ENCODE measurements at regions not wholly inside any gene's neighbourhood (a gene's known extent, or its start where the extent isn't known, plus 50 kb on each side); places are given as distances from the start of the nearest gene placed in this dataset.

- TF ChIP-seq SIN3A (IDR thresholded peaks at IDR 0.05; ENCODE audit: borderline replicate concordance, insufficient read depth, low read length) = no peak
- no peak for TF ChIP-seq TAF1 (IDR thresholded peaks at IDR 0.05; ENCODE audit: borderline replicate concordance, insufficient read depth, low read length)
- TF ChIP-seq REST (IDR thresholded peaks at IDR 0.05; ENCODE audit: insufficient read depth in 1 of 2, low read depth in 2 of 2, low read length in 2 of 2) = no peak
- no peak for TF ChIP-seq POLR2AphosphoS5 (IDR thresholded peaks at IDR 0.05; ENCODE audit: low read depth, low read length)
- no peak for TF ChIP-seq FOXP2 (optimal IDR thresholded peaks at IDR 0.05; ENCODE audit: borderline replicate concordance, extremely low read depth, extremely low read length, insufficient read depth)
Measured at GRCh38 chr16:62985722-62986121, 949.5 kb upstream of the CDH8 start.

GRCh38 chr16:62978451-62978850, 942.2 kb upstream of the CDH8 start:
- TF ChIP-seq REST (IDR thresholded peaks at IDR 0.05; ENCODE audit: insufficient read depth in 1 of 2, low read depth in 2 of 2, low read length in 2 of 2) = no peak
- no peak for TF ChIP-seq SIN3A (IDR thresholded peaks at IDR 0.05; ENCODE audit: borderline replicate concordance, insufficient read depth, low read length)
- no peak for TF ChIP-seq TAF1 (IDR thresholded peaks at IDR 0.05; ENCODE audit: borderline replicate concordance, insufficient read depth, low read length)
- no peak for TF ChIP-seq FOXP2 (optimal IDR thresholded peaks at IDR 0.05; ENCODE audit: borderline replicate concordance, extremely low read depth, extremely low read length, insufficient read depth)

- TF ChIP-seq FOXP2 (optimal IDR thresholded peaks at IDR 0.05; ENCODE audit: borderline replicate concordance, extremely low read depth, extremely low read length, insufficient read depth) (no peak), SIN3A (IDR thresholded peaks at IDR 0.05; ENCODE audit: borderline replicate concordance, insufficient read depth, low read length) (no peak), REST (IDR thresholded peaks at IDR 0.05; ENCODE audit: insufficient read depth in 1 of 2, low read depth in 2 of 2, low read length in 2 of 2) (no peak), POLR2AphosphoS5 (IDR thresholded peaks at IDR 0.05; ENCODE audit: low read depth, low read length) (no peak), TAF1 (IDR thresholded peaks at IDR 0.05; ENCODE audit: borderline replicate concordance, insufficient read depth, low read length) (no peak)
Measured at GRCh38 chr16:62977876-62978275, 941.6 kb upstream of the CDH8 start.

GRCh38 chr16:62974424-62974823, 938.2 kb upstream of the CDH8 start:
- TF ChIP-seq FOXP2 (optimal IDR thresholded peaks at IDR 0.05; ENCODE audit: borderline replicate concordance, extremely low read depth, extremely low read length, insufficient read depth) = no peak
- TF ChIP-seq POLR2AphosphoS5 (IDR thresholded peaks at IDR 0.05; ENCODE audit: low read depth, low read length) = no peak
- TF ChIP-seq SIN3A (IDR thresholded peaks at IDR 0.05; ENCODE audit: borderline replicate concordance, insufficient read depth, low read length) = no peak
- TF ChIP-seq TAF1 (IDR thresholded peaks at IDR 0.05; ENCODE audit: borderline replicate concordance, insufficient read depth, low read length) = no peak
- TF ChIP-seq REST (IDR thresholded peaks at IDR 0.05; ENCODE audit: insufficient read depth in 1 of 2, low read depth in 2 of 2, low read length in 2 of 2) = no peak

GRCh38 chr16:62970851-62971250, 934.6 kb upstream of the CDH8 start:
- no peak for TF ChIP-seq REST (IDR thresholded peaks at IDR 0.05; ENCODE audit: insufficient read depth in 1 of 2, low read depth in 2 of 2, low read length in 2 of 2)

Measured in PFSK-1 (cell line).